ENCODE measurements at regions not wholly inside any gene's neighbourhood (a gene's known extent, or its start where the extent isn't known, plus 50 kb on each side); places are given as distances from the start of the nearest gene placed in this dataset.

GRCh38 chr20:20956513-20956931, 149.6 kb downstream of the LINC00237 start:
- H3K9ac ChIP-seq (ENCODE audit: insufficient read depth, low read depth, low read length): no peak overlapping the region
- ChIA-PET POLR2A (no interaction called here), CTCF (ENCODE audit: low intra/inter-chr PET ratio, low total read pairs) (no interaction called here)
- ATAC-seq (no peak), DNase-seq (ENCODE audit: low spot score) (no peak), FAIRE-seq (no peak)
- no peaks in the 10 kb centered on the region for H3K9me3 ChIP-seq (ENCODE audit: low read length)
- no peak overlapping the region for H3K4me3 ChIP-seq (replicated peaks in 1 of 3; ENCODE audit: insufficient read depth in 1 of 3, low read depth in 2 of 3, low read length in 3 of 3)
- H3K4me2 ChIP-seq (ENCODE audit: low read depth, low read length): no peak overlapping the region
- intact Hi-C loops (cut with micrococcal nuclease; ENCODE audit: unreplicated experiment): no loop called here
- no peaks in the 10 kb centered on the region for H3K36me3 ChIP-seq (replicated peaks in 1 of 2; ENCODE audit: control insufficient read depth in 1 of 2, insufficient read depth in 2 of 2, low read length in 2 of 2)
- TF ChIP-seq ZNF383 (CRISPR knock-in tag; IDR thresholded peaks at IDR 0.05; ENCODE audit: borderline replicate concordance) (no peak), ZNF782 (CRISPR knock-in tag; IDR thresholded peaks at IDR 0.05; ENCODE audit: borderline replicate concordance) (no peak), MYC (CRISPR knock-in tag; IDR thresholded peaks at IDR 0.05; ENCODE audit: borderline replicate concordance) (no peak), ZFAT (CRISPR knock-in tag; conservative IDR thresholded peaks at IDR 0.05) (no peak), LCORL (IDR thresholded peaks at IDR 0.05) (no peak), LCORL (CRISPR knock-in tag; IDR thresholded peaks at IDR 0.05) (no peak), ZNF484 (CRISPR knock-in tag; IDR thresholded peaks at IDR 0.05; ENCODE audit: borderline replicate concordance, low read depth) (no peak)
- in situ Hi-C loops (cut with HindIII; ENCODE audit: extremely low pct_ligation_motif_present, low pct_unique_long_range_greater_than_20kb): no loop called here
- no peak overlapping the region for H2AFZ ChIP-seq (ENCODE audit: low read length)
- no peak overlapping the region for H3K27ac ChIP-seq (ENCODE audit: extremely low read length, insufficient read depth, low read length)
- peaks cover 8 to 23% of the 10 kb centered on the region in 2 experiments; a peak in 4 of 5 replicates for H3K27me3 ChIP-seq (ENCODE audit: control insufficient read depth in 1 of 2, insufficient read depth in 2 of 2, low read length in 2 of 2)
- 35% methylated on average over 12 of the region's 12 CpGs for WGBS (ENCODE audit: low lambda C conversion rate)
- H3K79me2 ChIP-seq (ENCODE audit: insufficient read depth, low read length): no peaks in the 10 kb centered on the region
- no peaks in the 10 kb centered on the region for H4K20me1 ChIP-seq (ENCODE audit: insufficient read depth, low read length)
- BruUV-seq (replicated peaks): no TSS peak
- H3K4me1 ChIP-seq (ENCODE audit: insufficient read depth, low read length): no peaks in the 10 kb centered on the region

DNA sequence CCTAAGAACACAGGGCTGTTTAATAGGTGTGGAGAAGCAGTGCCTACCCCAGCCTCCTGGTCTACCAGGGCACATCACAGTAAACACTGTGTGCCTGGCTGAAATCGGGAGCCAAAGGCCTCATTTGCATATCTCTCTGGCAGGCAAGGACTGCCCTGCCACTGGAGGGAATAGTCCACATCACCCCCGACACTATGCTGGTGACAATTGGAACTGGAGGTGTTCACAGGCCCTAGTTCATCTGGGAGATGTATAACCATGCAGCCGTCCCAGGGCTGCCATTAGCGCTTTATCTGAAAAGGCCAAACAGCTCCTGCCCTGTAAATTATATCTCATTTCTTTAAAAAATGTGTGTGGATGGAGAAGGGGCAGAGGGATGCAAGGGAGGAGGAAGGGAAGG, 150.3 kb downstream of the LINC00237 start:
- in situ Hi-C loops (cut with HindIII; ENCODE audit: extremely low pct_ligation_motif_present, low pct_unique_long_range_greater_than_20kb): no loop called here
- Histone ChIP-seq H3K9ac (ENCODE audit: insufficient read depth, low read depth, low read length) (no peak overlapping the region), H3K27ac (ENCODE audit: extremely low read length, insufficient read depth, low read length) (no peak overlapping the region), H2AFZ (ENCODE audit: low read length) (no peak overlapping the region), H3K79me2 (ENCODE audit: insufficient read depth, low read length) (no peaks in the 10 kb centered on the region), H3K27me3 (ENCODE audit: control insufficient read depth in 1 of 2, insufficient read depth in 2 of 2, low read length in 2 of 2) (peaks cover 8 to 23% of the 10 kb centered on the region in 2 experiments; a peak in 4 of 5 replicates), H3K4me1 (ENCODE audit: insufficient read depth, low read length) (no peaks in the 10 kb centered on the region), H3K4me3 (replicated peaks in 1 of 3; ENCODE audit: insufficient read depth in 1 of 3, low read depth in 2 of 3, low read length in 3 of 3) (no peak overlapping the region), H3K9me3 (ENCODE audit: low read length) (no peaks in the 10 kb centered on the region), H3K4me2 (ENCODE audit: low read depth, low read length) (no peak overlapping the region), H4K20me1 (ENCODE audit: insufficient read depth, low read length) (no peaks in the 10 kb centered on the region), H3K36me3 (replicated peaks in 1 of 2; ENCODE audit: control insufficient read depth in 1 of 2, insufficient read depth in 2 of 2, low read length in 2 of 2) (no peaks in the 10 kb centered on the region)
- DNase-seq (ENCODE audit: low spot score) (no peak), FAIRE-seq (no peak), ATAC-seq (peak; percentile 59)
- ChIA-PET CTCF (ENCODE audit: low intra/inter-chr PET ratio, low total read pairs) (no interaction called here), POLR2A (no interaction called here)
- intact Hi-C loops (cut with micrococcal nuclease; ENCODE audit: unreplicated experiment): no loop called here
- 53% methylated on average over 3 of the region's 4 CpGs for WGBS (ENCODE audit: low lambda C conversion rate)
- BruUV-seq (replicated peaks): no TSS peak
- no peak for TF ChIP-seq HOXD1 (CRISPR knock-in tag; IDR thresholded peaks at IDR 0.05)
- TF ChIP-seq ZNF674 (CRISPR knock-in tag; IDR thresholded peaks at IDR 0.05; ENCODE audit: low read depth): no peak
- no peak for TF ChIP-seq ZSCAN21 (CRISPR knock-in tag; IDR thresholded peaks at IDR 0.05; ENCODE audit: borderline replicate concordance)
- no peak for TF ChIP-seq CBFB (CRISPR knock-in tag; IDR thresholded peaks at IDR 0.05)
- TF ChIP-seq TCF7L2 (IDR thresholded peaks at IDR 0.05; ENCODE audit: low read depth, low read length): no peak
- no peak for TF ChIP-seq ARNT2 (CRISPR knock-in tag; IDR thresholded peaks at IDR 0.05; ENCODE audit: low read depth)
